Neural cell (in vitro differentiated cells): ENCODE measurements at regions not wholly inside any gene's neighbourhood (a gene's known extent, or its start where the extent isn't known, plus 50 kb on each side); places are given as distances from the start of the nearest gene placed in this dataset.

ENCODE experiments used
- H2AFZ ChIP-seq: fragments of 200-600, 300-800 bp; sonication (generic), shearing (Covaris generic); 2 replicates; pipeline ENCODE4 v1.6.0; 2014; ENCODE audit warnings: low read depth, mild to moderate bottlenecking, antibody characterized with exemption, low read length, moderate library complexity
- H3F3A ChIP-seq: fragments of 200-600 bp; shearing (Covaris generic); 2 replicates; pipeline ENCODE4 v1.6.1; 2016; ENCODE audit warnings: mild to moderate bottlenecking, moderate library complexity, mixed read lengths, antibody characterized with exemption, low read length; ENCODE audit not compliant: insufficient read depth, poor library complexity, severe bottlenecking
- H3K27ac ChIP-seq: fragments of 200-600, 300-800 bp; sonication (generic), shearing (Covaris generic); 2 replicates; pipeline ENCODE4 v1.5.1; 2014; ENCODE audit warnings: mild to moderate bottlenecking, low read length, moderate library complexity
- H3K27me3 ChIP-seq: fragments of 300-800, 200-600 bp; sonication (generic), shearing (Covaris generic); 2 replicates; pipeline ENCODE4 v1.6.0; 2014; ENCODE audit warnings: mild to moderate bottlenecking, low read depth, low read length, moderate library complexity; ENCODE audit not compliant: insufficient read depth
- H3K36me3 ChIP-seq: fragments of 300-800, 200-600 bp; sonication (generic), shearing (Covaris generic); 2 replicates; pipeline ENCODE4 v1.5.1; 2014; ENCODE audit warnings: mild to moderate bottlenecking, antibody characterized with exemption, low read length, moderate library complexity; ENCODE audit not compliant: insufficient read depth
- H3K4me2 ChIP-seq: fragments of 300-800, 200-600 bp; sonication (generic), shearing (Covaris generic); 2 replicates; pipeline ENCODE4 v1.6.0; 2014; ENCODE audit warnings: mild to moderate bottlenecking, low read length
- H3K4me3 ChIP-seq: fragments of 300-800, 200-600 bp; sonication (generic), shearing (Covaris generic); 2 replicates; pipeline ENCODE4 v1.5.1; 2014; ENCODE audit warnings: mild to moderate bottlenecking, low read length, moderate library complexity
- H3K79me2 ChIP-seq: fragments of 200-600 bp; shearing (Covaris generic); replicated peaks from 2 replicates; pipeline ENCODE4 v1.6.0; 2014; ENCODE audit warnings: mild to moderate bottlenecking, low read length, moderate library complexity; ENCODE audit not compliant: insufficient read depth
- H3K9ac ChIP-seq: fragments of 300-800, 200-600 bp; sonication (generic), shearing (Covaris generic); 2 replicates; pipeline ENCODE4 v1.6.1; 2016; ENCODE audit warnings: mild to moderate bottlenecking, low read length, mixed read lengths
- H3K9me2 ChIP-seq: fragments of 200-600 bp; shearing (Covaris generic); 2 replicates; pipeline ENCODE4 v1.6.1; 2016; ENCODE audit warnings: mild to moderate bottlenecking, low read length, mixed read lengths; ENCODE audit not compliant: insufficient read depth
- H3K9me3 ChIP-seq: fragments of 200-600, 300-800 bp; sonication (generic), shearing (Covaris generic); 2 replicates; pipeline ENCODE4 v1.6.1; 2016; ENCODE audit warnings: mild to moderate bottlenecking, mixed run types, low read length, moderate library complexity, mixed read lengths
- H4K20me1 ChIP-seq: fragments of 200-600 bp; shearing (Covaris generic); 2 replicates; pipeline ENCODE4 v1.6.1; 2016; ENCODE audit warnings: mild to moderate bottlenecking, mixed run types; ENCODE audit not compliant: insufficient read depth
- CTCF ChIP-seq: fragments of 450-650 bp; IDR thresholded peaks from 2 replicates; pipeline ENCODE4 v1.5.1; 2014; ENCODE audit warnings: antibody characterized with exemption, mild to moderate bottlenecking, moderate library complexity; ENCODE audit not compliant: poor library complexity, severe bottlenecking
- EP300 ChIP-seq: fragments of 450-650 bp; conservative IDR thresholded peaks from 2 replicates; pipeline ENCODE4 v1.6.1; 2014; ENCODE audit warnings: antibody characterized with exemption, mild to moderate bottlenecking, moderate library complexity; ENCODE audit not compliant: poor library complexity, severe bottlenecking
- EZH2 ChIP-seq: fragments of 200-600, 300-800 bp; shearing (Covaris generic), sonication (generic); IDR thresholded peaks from 2 replicates; pipeline ENCODE4 v1.6.1; 2014; ENCODE audit warnings: antibody characterized with exemption, low read length, borderline replicate concordance, mild to moderate bottlenecking; ENCODE audit not compliant: insufficient read depth, poor library complexity, severe bottlenecking
- MXI1 ChIP-seq: fragments of 450-650 bp; conservative IDR thresholded peaks from 2 replicates; pipeline ENCODE4 v1.6.1; 2014; ENCODE audit warnings: antibody characterized with exemption, mild to moderate bottlenecking; ENCODE audit not compliant: poor library complexity, severe bottlenecking
- POLR2AphosphoS5 ChIP-seq: IDR thresholded peaks from 2 replicates; pipeline ENCODE4 v1.6.1; 2012
- RAD21 ChIP-seq: fragments of 450-650 bp; conservative IDR thresholded peaks from 2 replicates; pipeline ENCODE4 v1.6.1; 2014; ENCODE audit warnings: antibody characterized with exemption, mild to moderate bottlenecking, moderate library complexity
- REST ChIP-seq: IDR thresholded peaks from 2 replicates; pipeline ENCODE4 v1.6.1; 2012; ENCODE audit warnings: borderline replicate concordance
- SMC3 ChIP-seq: fragments of 450-650 bp; conservative IDR thresholded peaks from 2 replicates; pipeline ENCODE4 v1.6.1; 2014; ENCODE audit warnings: antibody characterized with exemption, mild to moderate bottlenecking, moderate library complexity; ENCODE audit not compliant: poor library complexity
- TAF1 ChIP-seq: IDR thresholded peaks from 2 replicates; pipeline ENCODE4 v1.6.1; 2012; ENCODE audit warnings: low read depth

GRCh38 chr6:133079901-133080300 lies 161.3 kb upstream of the EYA4 start:
- H3K9ac ChIP-seq, result no peak overlapping the region
- TF ChIP-seq TAF1 (no peak), REST (no peak)
- no peaks in the 10 kb centered on the region for H3K27me3 ChIP-seq
- H4K20me1 ChIP-seq, result no peaks in the 10 kb centered on the region
- H3K4me3 ChIP-seq, result no peak overlapping the region
- H3K4me2 ChIP-seq, result no peak overlapping the region
- no peaks in the 10 kb centered on the region for H3K9me3 ChIP-seq
- H3F3A ChIP-seq, result no peaks in the 10 kb centered on the region
- no peak overlapping the region for H3K27ac ChIP-seq
- no peak overlapping the region for H2AFZ ChIP-seq
- H3K9me2 ChIP-seq, result peaks cover 2% of the 10 kb centered on the region
- H3K36me3 ChIP-seq, result no peaks in the 10 kb centered on the region
- H3K79me2 ChIP-seq, result no peaks in the 10 kb centered on the region

GRCh38 chr6:133083248-133083967 lies 157.7 kb upstream of the EYA4 start:
- no peak overlapping the region for H2AFZ ChIP-seq
- TF ChIP-seq CTCF (no peak), SMC3 (no peak), TAF1 (no peak), EZH2 (no peak), MXI1 (no peak), RAD21 (no peak), EP300 (no peak), POLR2AphosphoS5 (no peak), REST (no peak)
- H3K9me2 ChIP-seq, result peaks cover 2% of the 10 kb centered on the region
- no peak overlapping the region for H3K4me3 ChIP-seq
- H3K36me3 ChIP-seq, result no peaks in the 10 kb centered on the region
- H3K4me2 ChIP-seq, result no peak overlapping the region
- H3K9me3 ChIP-seq, result no peaks in the 10 kb centered on the region
- no peak overlapping the region for H3K27ac ChIP-seq
- H3K9ac ChIP-seq, result no peak overlapping the region
- no peaks in the 10 kb centered on the region for H4K20me1 ChIP-seq
- H3K79me2 ChIP-seq, result no peaks in the 10 kb centered on the region
- H3K27me3 ChIP-seq, result no peaks in the 10 kb centered on the region
- no peaks in the 10 kb centered on the region for H3F3A ChIP-seq
